ENCODE measurements at regions not wholly inside any gene's neighbourhood (a gene's known extent, or its start where the extent isn't known, plus 50 kb on each side); places are given as distances from the start of the nearest gene placed in this dataset.

GRCh38 chr3:160076519-160076918 is 87.9 kb downstream of the IL12A start:
- no peak for TF ChIP-seq SUZ12 (IDR thresholded peaks at IDR 0.05; ENCODE audit: extremely low read depth, insufficient read depth, insufficient read length)
- TF ChIP-seq ZNF274 (IDR thresholded peaks at IDR 0.05; ENCODE audit: low read depth, low read length): no peak

Data from NT2/D1 (cell line).